IMR-90 (cell line): ENCODE measurements at regions not wholly inside any gene's neighbourhood (a gene's known extent, or its start where the extent isn't known, plus 50 kb on each side); places are given as distances from the start of the nearest gene placed in this dataset.

Source experiments
- ATAC-seq: fragments of 200-7000 bp; cut with Tn5 transposase; 2 replicates; pipeline ENCODE4 v1.9.1; 2020; ENCODE audit warnings: low read depth, mild to moderate bottlenecking, moderate library complexity
- BruUV-seq: library from RNA; stranded (reverse); fragments of 400-500 nt; replicated peaks from 2 replicates; lab custom pipeline; 2021; lab: Mats Ljungman, UMichigan
- CTCF ChIA-PET: fragments of 300-600 bp; formaldehyde crosslinking; extraction: SDS; loops from one replicate; lab custom pipeline; 2021; ENCODE audit warnings: antibody characterized with exemption; lab: Yijun Ruan, JAX
- POLR2A ChIA-PET: fragments of 300-600 bp; sonication (Branson Sonifier 250); formaldehyde crosslinking; loops from one replicate; lab custom pipeline; 2022; ENCODE audit warnings: antibody characterized with exemption; ENCODE audit not compliant: unreplicated experiment; lab: Charles Lee
- DNase-seq: peaks from one replicate; pipeline ENCODE4 v3.0.0; 2013
- H2AFZ ChIP-seq: replicated peaks from 2 replicates; pipeline ENCODE3; 2013; ENCODE audit warnings: low read length, mild to moderate bottlenecking; ENCODE audit not compliant: poor library complexity
- H2AK5ac ChIP-seq: 2 replicates; pipeline ENCODE4 v1.6.1; 2013; ENCODE audit warnings: low read depth, low read length, inconsistent platforms
- H2AK9ac ChIP-seq: replicated peaks from 2 replicates; pipeline ENCODE3; 2013; ENCODE audit warnings: mild to moderate bottlenecking, low read depth, low read length, moderate library complexity; ENCODE audit not compliant: poor library complexity
- H2BK120ac ChIP-seq: 2 replicates; pipeline ENCODE4 v1.6.1; 2013; ENCODE audit warnings: low read depth, low read length, inconsistent platforms
- H2BK15ac ChIP-seq: 3 replicates; pipeline ENCODE4 v1.6.1; 2013; ENCODE audit warnings: low read depth, low read length, inconsistent platforms
- H2BK20ac ChIP-seq: 2 replicates; pipeline ENCODE4 v1.6.1; 2013; ENCODE audit warnings: low read depth, mild to moderate bottlenecking, inconsistent platforms, low read length, moderate library complexity
- H2BK5ac ChIP-seq: 2 replicates; pipeline ENCODE4 v1.6.1; 2013; ENCODE audit warnings: mild to moderate bottlenecking, low read depth, low read length, inconsistent platforms; ENCODE audit not compliant: poor library complexity, severe bottlenecking
- H3K14ac ChIP-seq: replicated peaks from 2 replicates; pipeline ENCODE4 v1.6.1; 2013; ENCODE audit warnings: low read depth, low read length, inconsistent platforms
- H3K18ac ChIP-seq: 2 replicates; pipeline ENCODE4 v1.6.1; 2013; ENCODE audit warnings: low read depth, low read length, control low read depth
- H3K23ac ChIP-seq: 2 replicates; pipeline ENCODE4 v1.6.1; 2013; ENCODE audit warnings: low read depth, low read length, inconsistent platforms
- H3K27ac ChIP-seq: 2 replicates; pipeline ENCODE4 v1.5.1; 2013; ENCODE audit warnings: mild to moderate bottlenecking, control low read depth, low read length; ENCODE audit not compliant: insufficient read depth
- H3K27me3 ChIP-seq: 2 replicates; pipeline ENCODE4 v1.6.1; 2013; ENCODE audit warnings: low read length; ENCODE audit not compliant: control insufficient read depth, insufficient read depth
- H3K36me3 ChIP-seq: 2 replicates; pipeline ENCODE4 v1.6.1; 2013; ENCODE audit warnings: low read length, mixed read lengths; ENCODE audit not compliant: control insufficient read depth, insufficient read depth
- H3K4ac ChIP-seq: 2 replicates; pipeline ENCODE4 v1.6.1; 2013; ENCODE audit warnings: low read depth, low read length, inconsistent platforms
- H3K4me1 ChIP-seq: 2 replicates; pipeline ENCODE4 v1.6.1; 2013; ENCODE audit warnings: low read length, mixed read lengths; ENCODE audit not compliant: control insufficient read depth, insufficient read depth
- H3K4me2 ChIP-seq: 2 replicates; pipeline ENCODE4 v1.6.1; 2013; ENCODE audit warnings: low read depth, mild to moderate bottlenecking, control low read depth, low read length, moderate library complexity
- H3K4me3 ChIP-seq: 2 replicates; pipeline ENCODE4 v1.5.1; 2013; ENCODE audit warnings: low read depth, mild to moderate bottlenecking, control low read depth, low read length, moderate library complexity; ENCODE audit not compliant: insufficient read depth
- H3K56ac ChIP-seq: 2 replicates; pipeline ENCODE4 v1.6.1; 2013; ENCODE audit warnings: low read length, inconsistent platforms; ENCODE audit not compliant: insufficient read depth; ENCODE audit errors: extremely low read depth
- H3K79me1 ChIP-seq, 2 experiments: 2 replicates each; pipeline ENCODE4 v1.6.1; 2013; ENCODE audit warnings: low read length in 2 of 2, inconsistent platforms in 1 of 2, low read depth in 1 of 2
- H3K9ac ChIP-seq: 2 replicates; pipeline ENCODE4 v1.6.1; 2013; ENCODE audit warnings: low read depth, low read length, control low read depth
- H3K9me1 ChIP-seq: 2 replicates; pipeline ENCODE4 v1.6.1; 2013; ENCODE audit warnings: low read length, inconsistent platforms; ENCODE audit not compliant: insufficient read depth
- H3K9me3 ChIP-seq: 2 replicates; pipeline ENCODE4 v1.6.1; 2013; ENCODE audit warnings: low read length; ENCODE audit not compliant: control insufficient read depth, insufficient read depth
- H4K20me1 ChIP-seq: 2 replicates; pipeline ENCODE4 v1.6.1; 2013; ENCODE audit warnings: low read length, inconsistent platforms; ENCODE audit not compliant: insufficient read depth
- H4K5ac ChIP-seq: 2 replicates; pipeline ENCODE4 v1.6.1; 2013; ENCODE audit warnings: mild to moderate bottlenecking, low read depth, low read length, control low read depth
- H4K8ac ChIP-seq, 2 experiments: 2 replicates each; pipeline ENCODE4 v1.6.1; 2013; ENCODE audit warnings: low read depth in 2 of 2, low read length in 2 of 2, control low read depth in 1 of 2, inconsistent platforms in 1 of 2
- H4K91ac ChIP-seq: 2 replicates; pipeline ENCODE4 v1.6.1; 2013; ENCODE audit warnings: low read depth, low read length, inconsistent platforms; ENCODE audit not compliant: insufficient read depth
- CHD1 ChIP-seq: IDR thresholded peaks from 2 replicates; pipeline ENCODE4 v1.6.1; 2012; ENCODE audit warnings: low read depth, low read length, improper control_type of control experiment
- CTCF ChIP-seq: conservative IDR thresholded peaks from 2 replicates; pipeline ENCODE4 v1.5.1; 2012; ENCODE audit warnings: mild to moderate bottlenecking, low read depth, low read length, improper control_type of control experiment
- FOS ChIP-seq: fragments of 150-350 bp; IDR thresholded peaks from 2 replicates; pipeline ENCODE4 v1.6.1; 2016; ENCODE audit warnings: low read depth, low read length
- POLR2A ChIP-seq: IDR thresholded peaks from 2 replicates; pipeline ENCODE4 v1.6.1; 2012; ENCODE audit warnings: mild to moderate bottlenecking, low read depth, low read length
- RCOR1 ChIP-seq: IDR thresholded peaks from 2 replicates; pipeline ENCODE4 v1.6.1; 2012; ENCODE audit warnings: mild to moderate bottlenecking, low read length, improper control_type of control experiment; ENCODE audit not compliant: insufficient replicate concordance
- RFX5 ChIP-seq: IDR thresholded peaks from 2 replicates; pipeline ENCODE4 v1.8.0; 2012; ENCODE audit warnings: low read depth, mild to moderate bottlenecking, low read length, moderate library complexity
- SMC3 ChIP-seq: fragments of 150-350 bp; IDR thresholded peaks from 2 replicates; pipeline ENCODE4 v1.6.1; 2016; ENCODE audit warnings: low read depth, mild to moderate bottlenecking, antibody characterized with exemption, low read length, moderate library complexity
- USF2 ChIP-seq: fragments of 150-350 bp; IDR thresholded peaks from 2 replicates; pipeline ENCODE4 v1.6.1; 2017; ENCODE audit warnings: mild to moderate bottlenecking, antibody characterized with exemption, low read length, low read depth
- WGBS, 2 experiments: methylation state at CpG; one replicate each; pipeline versions ENCODE4 v1.1.5 to v1.1.7; 2013; ENCODE audit warnings: missing lambda C conversion rate in 2 of 2; ENCODE audit not compliant: insufficient read length in 1 of 2; ENCODE audit errors: extremely low coverage in 2 of 2; 5-methylcytosine and 5-hydroxymethylcytosine counted together
- dilution Hi-C: fragments of 300-500 bp; cut with HindIII; formaldehyde crosslinking; loops from one replicate; pipeline ENCODE4 v1.14.3; 2018; ENCODE audit warnings: low sequenced_read_pairs; ENCODE audit not compliant: unreplicated experiment
- in situ Hi-C: fragments of 300-500 bp; cut with MboI; formaldehyde crosslinking; loops from 3 replicates; pipeline ENCODE4 v1.14.3; 2019; ENCODE audit warnings: low sequenced_read_pairs, inconsistent platforms, mixed read lengths
- intact Hi-C: fragments of 100-400 bp; cut with micrococcal nuclease; formaldehyde crosslinking; loops from 2 replicates; pipeline ENCODE4 v1.10.0; 2022

- Histone ChIP-seq H2AK9ac (no peak overlapping the region), H3K4ac (no peak overlapping the region), H3K4me2 (no peak overlapping the region), H3K9me1 (no peaks in the 10 kb centered on the region), H4K91ac (no peak overlapping the region), H3K36me3 (no peaks in the 10 kb centered on the region), H2AK5ac (no peak overlapping the region), H3K4me3 (no peak overlapping the region), H2BK20ac (no peak overlapping the region), H3K79me1 (no peaks in the 10 kb centered on the region), H3K23ac (no peak overlapping the region), H3K9ac (no peak overlapping the region), H2BK120ac (no peak overlapping the region), H4K20me1 (no peaks in the 10 kb centered on the region), H2AFZ (no peak overlapping the region), H3K4me1 (no peaks in the 10 kb centered on the region), H3K56ac (no peak overlapping the region), H4K5ac (no peak overlapping the region), H3K9me3 (no peaks in the 10 kb centered on the region), H2BK15ac (no peak overlapping the region), H3K27me3 (no peaks in the 10 kb centered on the region), H3K27ac (no peak overlapping the region), H3K14ac (no peak overlapping the region), H4K8ac (no peak overlapping the region), H3K18ac (no peak overlapping the region), H2BK5ac (no peak overlapping the region)
- no peak for DNase-seq
- no TSS peak for BruUV-seq
- dilution Hi-C loops: no loop called here
- intact Hi-C loops: no loop called here
- TF ChIP-seq RFX5 (no peak), CTCF (no peak), POLR2A (no peak), RCOR1 (no peak), CHD1 (no peak), FOS (no peak), USF2 (no peak), SMC3 (no peak)
- POLR2A ChIA-PET: interaction anchor here (0.7 kb wide), 1 partner anchor 118 kb away, joined by 14 read pairs; no protein-coding TSS in a partner anchor
- in situ Hi-C loops: no loop called here
- no CpG with 5 or more reads among the region's 2 CpGs for WGBS, 2 experiments
- ATAC-seq: no peak
- CTCF ChIA-PET: no interaction called here
Observed at GRCh38 chr4:110361921-110362320, 114.0 kb upstream of the ENPEP start.
